HPDE6-E6E7 (cell line): ENCODE measurements at regions not wholly inside any gene's neighbourhood (a gene's known extent, or its start where the extent isn't known, plus 50 kb on each side); places are given as distances from the start of the nearest gene placed in this dataset.

ENCODE experiments used
- DNase-seq: peaks from one replicate; pipeline ENCODE4 v3.0.0; 2011; ENCODE audit warnings: missing footprints; ENCODE audit errors: extremely low spot score

- no peak for DNase-seq
These were observed 645.1 kb downstream of the SLC16A7 start for GRCh38 chr12:60240891-60241290.

GRCh38 chr12:60251091-60251490 lies 655.3 kb downstream of the SLC16A7 start:
- DNase-seq = no peak

GRCh38 chr12:60252359-60253096 lies 656.7 kb downstream of the SLC16A7 start:
- DNase-seq = no peak

- DNase-seq = no peak
These were observed 659.2 kb downstream of the SLC16A7 start for GRCh38 chr12:60255044-60255443.

- DNase-seq = peak; percentile 3
These were observed 661.2 kb downstream of the SLC16A7 start for GRCh38 chr12:60257063-60257462.

- no peak for DNase-seq
These were observed 663.4 kb downstream of the SLC16A7 start for GRCh38 chr12:60259225-60259624.

- no peak for DNase-seq
These were observed 666.5 kb downstream of the SLC16A7 start for GRCh38 chr12:60262378-60262777.

DNA sequence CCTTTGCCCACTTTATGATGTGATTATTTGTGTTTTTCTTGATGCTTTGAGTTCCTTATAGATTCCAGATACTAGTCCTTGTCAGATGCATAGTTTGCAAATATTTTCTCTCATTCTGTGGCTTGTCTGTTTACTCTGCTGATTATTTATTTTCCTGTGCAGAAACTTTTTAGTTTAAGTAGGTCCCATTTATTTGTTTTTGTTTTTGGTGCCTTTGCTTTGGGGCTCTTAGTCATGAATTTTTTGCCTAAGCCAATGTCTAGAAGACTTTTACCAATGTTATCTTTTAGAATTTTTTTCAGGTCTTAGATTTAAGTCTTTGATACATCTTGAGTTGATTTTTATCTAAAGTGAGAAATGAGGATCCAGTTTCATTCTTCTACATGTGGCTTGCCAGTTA lies 667.3 kb downstream of the SLC16A7 start:
- no peak for DNase-seq

DNA sequence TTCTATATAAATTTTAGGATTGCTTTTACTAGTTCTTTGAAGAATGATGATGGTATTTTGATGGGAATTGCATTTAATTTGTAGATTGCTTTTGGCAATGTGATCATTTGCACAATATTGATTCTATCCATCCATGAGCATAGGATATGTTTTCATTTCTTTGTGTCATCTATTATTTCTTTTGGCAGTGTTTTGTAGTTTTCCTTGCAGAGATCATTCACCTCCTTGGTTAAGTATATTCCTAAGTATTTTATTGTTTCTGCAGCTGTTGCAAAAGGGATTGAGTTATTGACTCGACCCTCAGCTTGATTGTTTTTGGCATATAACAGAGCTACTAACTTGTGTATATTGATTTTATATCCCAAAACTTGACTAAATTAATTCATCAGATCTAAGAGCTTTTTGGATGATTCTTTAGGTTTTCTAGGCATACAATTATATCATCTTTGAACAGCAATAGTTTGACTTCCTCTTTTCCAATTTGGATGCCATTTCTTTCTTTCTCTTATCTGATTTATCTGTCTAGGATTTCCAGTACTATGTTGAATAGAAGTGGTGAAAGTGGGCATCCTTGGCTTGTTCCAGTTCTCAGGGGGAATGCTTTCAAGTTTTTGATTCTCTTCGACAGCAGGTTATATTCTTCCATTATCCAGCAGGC lies 668.1 kb downstream of the SLC16A7 start:
- no peak for DNase-seq

DNA sequence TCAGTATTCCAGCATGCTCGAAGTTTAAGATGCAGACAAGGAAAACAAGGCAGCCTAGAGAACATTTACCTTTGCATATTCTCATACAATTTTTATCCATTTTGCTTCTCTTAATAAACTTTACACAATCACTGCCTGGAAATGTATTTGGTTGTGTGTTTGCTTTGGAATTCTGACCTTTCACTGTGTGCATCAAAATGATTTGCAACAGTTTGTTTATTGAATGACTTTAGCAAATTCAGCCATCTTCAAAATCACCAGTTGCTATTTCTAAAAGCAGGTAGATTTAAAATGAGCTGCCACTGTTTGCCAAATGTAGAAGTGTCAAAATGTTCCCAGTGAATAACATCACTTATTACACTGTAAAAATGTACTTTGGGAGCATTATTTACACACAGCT lies 669.9 kb downstream of the SLC16A7 start:
- DNase-seq = no peak

DNA sequence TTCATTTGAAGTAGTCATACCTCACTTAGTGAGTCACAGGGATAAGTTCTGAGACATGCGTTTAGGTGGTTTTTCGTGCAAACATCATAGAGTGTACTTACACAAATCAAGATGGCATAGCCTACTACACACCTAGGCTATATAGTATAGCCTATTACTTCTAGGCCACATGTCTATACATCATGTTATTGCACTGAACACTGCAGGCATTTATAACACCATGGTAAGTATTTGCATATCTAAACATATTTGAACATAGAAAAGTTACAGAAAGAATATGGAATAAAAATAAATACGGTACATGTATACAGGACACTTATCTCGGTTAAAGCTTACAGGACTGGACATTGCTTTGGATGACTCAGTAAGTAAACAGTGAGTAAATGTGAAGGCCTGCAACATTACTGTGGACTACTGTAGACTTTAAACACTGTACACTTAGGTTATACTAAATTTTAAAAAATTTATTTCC lies 670.6 kb downstream of the SLC16A7 start:
- DNase-seq = peak; percentile 21

GRCh38 chr12:60269611-60270269 lies 673.9 kb downstream of the SLC16A7 start:
- DNase-seq = no peak

DNA sequence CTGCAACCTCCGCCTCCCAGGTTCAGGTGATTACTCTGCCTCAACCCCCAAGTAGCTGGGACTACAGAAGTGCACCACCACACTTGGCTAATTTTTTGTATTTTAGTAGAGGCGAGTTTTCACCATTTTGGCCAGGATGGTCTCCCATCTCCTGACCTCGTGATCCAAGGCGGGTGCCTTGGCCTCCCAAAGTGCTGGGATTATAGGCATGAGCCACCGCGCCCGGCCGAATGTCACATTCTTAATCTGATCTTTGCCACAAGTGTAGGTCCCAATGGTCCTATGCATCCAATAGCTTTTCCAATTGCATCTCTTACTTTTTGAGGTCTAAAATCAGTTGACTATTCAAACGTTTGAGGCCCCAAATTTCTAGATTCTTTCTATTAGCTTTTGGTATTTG lies 676.0 kb downstream of the SLC16A7 start:
- DNase-seq = no peak

GRCh38 chr12:60278209-60278608 lies 682.4 kb downstream of the SLC16A7 start:
- no peak for DNase-seq

DNA sequence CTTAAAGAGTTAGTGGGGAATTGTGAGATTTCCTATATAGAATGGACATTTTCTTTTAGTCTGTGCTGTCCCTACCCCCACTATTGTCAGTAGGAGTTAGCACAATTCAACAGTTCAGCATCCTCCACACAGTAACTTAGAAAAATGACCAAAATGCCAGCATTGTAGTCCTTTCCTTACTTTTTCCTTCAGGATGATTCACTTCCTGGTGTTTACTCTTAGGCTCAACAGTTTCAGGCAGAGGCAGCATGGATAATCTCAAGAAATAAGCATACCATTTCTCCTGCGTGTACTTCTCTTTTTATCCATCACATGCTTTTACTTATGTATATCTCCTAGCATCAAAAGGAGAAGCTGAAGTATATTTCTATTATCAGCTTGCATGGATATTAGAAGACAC lies 683.4 kb downstream of the SLC16A7 start:
- no peak for DNase-seq

DNA sequence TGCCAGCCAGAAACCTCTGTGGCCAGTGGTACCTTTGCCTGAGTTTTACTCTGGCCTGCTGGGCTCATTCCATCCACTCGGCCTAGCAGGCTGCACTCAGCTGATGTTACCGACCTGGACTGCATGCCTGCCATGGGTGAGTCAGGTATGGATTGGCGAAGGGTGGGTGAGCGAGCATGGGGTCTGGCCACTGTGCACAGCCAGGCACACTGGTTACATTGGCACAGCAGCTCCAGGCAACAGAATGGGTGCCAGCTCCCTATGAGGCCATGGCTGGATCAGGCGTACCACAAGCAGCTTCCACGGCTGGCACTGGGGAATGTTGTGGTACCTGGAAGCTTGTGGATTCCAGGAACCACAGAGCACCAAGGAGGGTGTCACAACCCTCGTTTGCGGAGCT lies 685.7 kb downstream of the SLC16A7 start:
- no peak for DNase-seq

DNA sequence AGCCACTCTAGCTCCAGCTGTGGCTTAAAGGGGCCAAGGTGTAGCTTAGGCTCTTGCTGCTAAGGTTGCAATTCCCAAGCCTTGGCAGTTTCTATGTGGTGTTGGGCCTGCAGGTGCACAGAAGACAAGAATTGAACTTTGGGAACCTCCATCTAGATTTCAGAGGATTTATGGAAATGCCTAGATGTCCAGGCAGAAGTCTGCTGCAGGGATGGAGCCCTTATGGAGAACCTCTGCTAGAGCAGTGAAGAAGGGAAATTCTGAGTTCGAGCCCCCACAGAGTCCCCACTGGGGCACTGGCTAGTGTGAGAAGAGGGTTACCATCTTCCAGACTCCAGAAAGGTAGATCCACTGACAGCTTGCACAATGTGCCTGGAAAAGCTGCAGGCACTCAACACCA lies 694.7 kb downstream of the SLC16A7 start:
- no peak for DNase-seq

DNA sequence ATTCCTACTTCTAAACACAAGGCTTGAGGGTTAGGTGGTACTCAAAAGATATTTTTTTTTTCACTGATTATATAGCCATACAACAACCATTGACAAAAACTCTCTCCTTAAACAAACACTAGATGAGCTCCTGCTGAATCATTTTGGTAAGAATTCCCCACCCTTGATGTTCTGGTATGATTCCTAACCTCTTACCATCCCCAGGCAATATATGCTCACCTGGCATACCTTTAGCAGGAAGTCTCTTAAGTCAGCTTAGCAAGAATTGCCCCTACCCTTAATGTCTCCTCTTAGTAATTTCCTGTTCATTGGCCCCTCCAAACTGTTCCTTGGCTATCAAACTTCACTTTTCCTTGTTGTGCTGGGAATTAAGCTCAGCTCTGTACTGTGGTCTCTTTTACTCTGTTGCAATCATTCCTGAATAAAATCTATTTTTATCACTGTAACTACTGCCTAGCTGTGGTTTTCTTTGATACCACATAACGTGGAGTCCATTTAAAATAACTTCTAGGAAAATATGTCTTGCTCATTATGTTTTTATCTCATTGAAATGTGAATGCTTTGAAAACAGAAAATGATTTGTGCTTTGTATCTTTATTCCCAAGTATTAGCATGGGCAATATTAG lies 712.6 kb downstream of the SLC16A7 start:
- DNase-seq = peak; percentile 60

- no peak for DNase-seq
These were observed 716.1 kb downstream of the SLC16A7 start for GRCh38 chr12:60311940-60312339.

- DNase-seq = no peak
These were observed 721.5 kb downstream of the SLC16A7 start for GRCh38 chr12:60317361-60317760.

- no peak for DNase-seq
These were observed 728.9 kb downstream of the SLC16A7 start for GRCh38 chr12:60324746-60325145.

DNA sequence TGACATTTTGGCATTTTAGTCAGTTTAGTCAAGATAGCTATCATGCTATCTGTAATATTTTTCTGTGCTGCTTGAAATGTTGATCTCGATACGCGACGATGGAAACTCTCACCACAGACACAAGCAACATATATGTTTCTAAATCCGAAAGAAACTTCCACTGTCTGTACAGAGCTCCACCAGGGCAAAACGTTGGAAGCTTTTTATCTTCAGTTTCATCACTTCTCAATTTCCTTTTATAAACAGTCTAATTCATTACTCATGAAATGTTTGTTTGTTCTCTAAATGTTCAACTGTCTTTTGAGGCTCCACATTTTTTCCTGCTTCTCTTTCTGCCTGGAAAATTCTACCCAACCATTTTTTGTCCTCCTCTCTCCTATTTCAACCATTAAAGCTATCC lies 737.6 kb downstream of the SLC16A7 start:
- DNase-seq = no peak
